GM12878 (cell line): ENCODE measurements at regions not wholly inside any gene's neighbourhood (a gene's known extent, or its start where the extent isn't known, plus 50 kb on each side); places are given as distances from the start of the nearest gene placed in this dataset.

Experiments used
- ATAC-seq: fragments of 200-7000 bp; cut with Tn5 transposase; 3 replicates; pipeline ENCODE4 v1.9.1; 2020; ENCODE audit warnings: mild to moderate bottlenecking, moderate library complexity
- BruUV-seq: library from RNA; stranded (reverse); fragments of 400-500 nt; replicated peaks from 2 replicates; lab custom pipeline; 2021; lab: Mats Ljungman, UMichigan
- CTCF ChIA-PET: fragments of 300-600 bp; sonication (Branson Sonifier 250); formaldehyde crosslinking; extraction: SDS; loops from one replicate; lab custom pipeline; 2021; ENCODE audit warnings: inconsistent platforms; lab: Yijun Ruan, JAX
- POLR2A ChIA-PET: fragments of 350-600 bp; formaldehyde crosslinking; extraction: SDS; loops from one replicate; lab custom pipeline; 2021; ENCODE audit warnings: inconsistent platforms; lab: Charles Lee
- RAD21 ChIA-PET: fragments of 300-600 bp; sonication (Branson Sonifier 250); formaldehyde crosslinking; loops from one replicate; lab custom pipeline; 2023; ENCODE audit warnings: antibody characterized with exemption; ENCODE audit not compliant: unreplicated experiment; lab: Charles Lee
- SMC1A ChIA-PET: fragments of 300-600 bp; sonication (Branson Sonifier 250); formaldehyde crosslinking; loops from one replicate; lab custom pipeline; 2023; ENCODE audit not compliant: unreplicated experiment, uncharacterized antibody; lab: Charles Lee
- DNase-seq: peaks from one replicate; pipeline ENCODE4 v3.0.0-alpha.2; 2011; ENCODE audit warnings: low read depth, low spot score
- FAIRE-seq: peaks from 3 replicates; lab custom pipeline; 2011; peaks lifted over from hg19 to GRCh38; lab: Jason Lieb, UNC
- H2AFZ ChIP-seq: 2 replicates; pipeline ENCODE4 v1.6.0; 2011; ENCODE audit warnings: low read depth, low read length, control low read depth; ENCODE audit not compliant: control insufficient read depth
- H3K27ac ChIP-seq: 2 replicates; pipeline ENCODE4 v1.5.1; 2011; ENCODE audit warnings: control low read depth; ENCODE audit not compliant: control insufficient read depth, insufficient read depth
- H3K27me3 ChIP-seq, 2 experiments: replicated peaks in 1 of 2; 2 replicates each; pipeline versions ENCODE4 v1.6.0 to v1.6.1; 2011; ENCODE audit warnings: low read length in 1 of 2; ENCODE audit not compliant: control insufficient read depth in 2 of 2, insufficient read depth in 2 of 2
- H3K36me3 ChIP-seq, 2 experiments: 2 replicates each; pipeline ENCODE4 v1.5.1; 2011; ENCODE audit warnings: low read length in 1 of 2; ENCODE audit not compliant: control insufficient read depth in 2 of 2, insufficient read depth in 2 of 2
- H3K4me1 ChIP-seq: 2 replicates; pipeline ENCODE4 v1.6.1; 2011; ENCODE audit warnings: mild to moderate bottlenecking, low read length, moderate library complexity, mixed read lengths; ENCODE audit not compliant: control insufficient read depth, insufficient read depth
- H3K4me2 ChIP-seq: 2 replicates; pipeline ENCODE4 v1.6.0; 2011; ENCODE audit warnings: control low read depth; ENCODE audit not compliant: control insufficient read depth, insufficient read depth
- H3K4me3 ChIP-seq: fragments of 200-600 bp; sonication (generic); 2 replicates; pipeline ENCODE4 v1.5.1; 2016
- H3K79me2 ChIP-seq: 2 replicates; pipeline ENCODE4 v1.6.0; 2011; ENCODE audit warnings: low read length; ENCODE audit not compliant: control insufficient read depth, insufficient read depth
- H3K9ac ChIP-seq: 2 replicates; pipeline ENCODE4 v1.8.0; 2011; ENCODE audit warnings: low read length, control low read depth, mixed read lengths; ENCODE audit not compliant: control insufficient read depth, insufficient read depth
- H3K9me3 ChIP-seq: replicated peaks from 3 replicates; pipeline ENCODE4 v1.5.1; 2011; ENCODE audit warnings: mild to moderate bottlenecking, low read length; ENCODE audit not compliant: control insufficient read depth, insufficient read depth
- H4K20me1 ChIP-seq: 2 replicates; pipeline ENCODE4 v1.6.0; 2011; ENCODE audit not compliant: control insufficient read depth, insufficient read depth
- CHD2 ChIP-seq: IDR thresholded peaks from 2 replicates; pipeline ENCODE4 v1.6.1; 2011; ENCODE audit warnings: low read depth, low read length, improper control_type of control experiment, borderline replicate concordance
- ETV6 ChIP-seq, 2 experiments: fragments of 450-650 bp in 1 of 2; IDR thresholded peaks in 1 of 2; conservative IDR thresholded peaks in 1 of 2; 2 replicates each; pipeline ENCODE4 v1.6.1; 2014; ENCODE audit warnings: antibody characterized with exemption in 1 of 2, borderline replicate concordance in 1 of 2, low read depth in 1 of 2, mild to moderate bottlenecking in 1 of 2, moderate library complexity in 1 of 2
- NFYA ChIP-seq: IDR thresholded peaks from 2 replicates; pipeline ENCODE4 v1.6.1; 2011; ENCODE audit warnings: low read depth, mild to moderate bottlenecking, low read length, improper control_type of control experiment, borderline replicate concordance
- NFYB ChIP-seq: IDR thresholded peaks from 2 replicates; pipeline ENCODE4 v1.6.1; 2011; ENCODE audit warnings: low read depth, mild to moderate bottlenecking, low read length, improper control_type of control experiment, moderate library complexity; ENCODE audit not compliant: insufficient read depth
- RUNX3 ChIP-seq: IDR thresholded peaks from 2 replicates; pipeline ENCODE4 v1.6.1; 2012; ENCODE audit warnings: low read length, inconsistent platforms
- SIX5 ChIP-seq: IDR thresholded peaks from 2 replicates; pipeline ENCODE4 v1.6.1; 2011; ENCODE audit warnings: mild to moderate bottlenecking, low read depth, low read length, moderate library complexity; ENCODE audit not compliant: severe bottlenecking
- SP1 ChIP-seq: IDR thresholded peaks from one replicate; pipeline ENCODE4 v1.6.1; 2011; ENCODE audit warnings: low read depth, low read length
- SUPT20H ChIP-seq: IDR thresholded peaks from 2 replicates; pipeline ENCODE4 v1.6.1; 2011; ENCODE audit warnings: low read depth, mild to moderate bottlenecking, low read length, moderate library complexity, borderline replicate concordance; ENCODE audit not compliant: control insufficient read depth
- ZNF207 ChIP-seq: fragments of 450-650 bp; IDR thresholded peaks from 2 replicates; pipeline ENCODE4 v1.6.1; 2014; ENCODE audit warnings: antibody characterized with exemption, mild to moderate bottlenecking, borderline replicate concordance
- WGBS: methylation state at CpG from one replicate; pipeline ENCODE4 v1.1.6; 2016; ENCODE audit warnings: low lambda C conversion rate; ENCODE audit not compliant: insufficient replicate concordance, insufficient coverage; ENCODE audit errors: missing lambda C conversion rate; 5-methylcytosine and 5-hydroxymethylcytosine counted together
- in situ Hi-C: fragments of 300-500 bp; cut with MboI; formaldehyde crosslinking; loops from 9 replicates; pipeline ENCODE4 v1.14.3; 2018; ENCODE audit warnings: mixed read lengths
- intact Hi-C: fragments of 100-400 bp; cut with micrococcal nuclease; formaldehyde crosslinking; loops from one replicate; pipeline ENCODE4 v1.14.2; 2022; ENCODE audit not compliant: unreplicated experiment
- TF ChIP-seq, protein P1 (sequence below): fragments of 450-650 bp; IDR thresholded peaks from 2 replicates; pipeline ENCODE4 v1.6.1; 2016; ENCODE audit warnings: mild to moderate bottlenecking
- TF ChIP-seq, protein P2 (sequence below): fragments of 450-650 bp; IDR thresholded peaks from 2 replicates; pipeline ENCODE4 v1.6.1; 2017; ENCODE audit warnings: mild to moderate bottlenecking, moderate library complexity
- TF ChIP-seq, protein P3 (sequence below): IDR thresholded peaks from 2 replicates; pipeline ENCODE4 v1.6.1; 2012; ENCODE audit warnings: improper control_type of control experiment, low read depth, low read length; ENCODE audit not compliant: insufficient replicate concordance

DNA sequence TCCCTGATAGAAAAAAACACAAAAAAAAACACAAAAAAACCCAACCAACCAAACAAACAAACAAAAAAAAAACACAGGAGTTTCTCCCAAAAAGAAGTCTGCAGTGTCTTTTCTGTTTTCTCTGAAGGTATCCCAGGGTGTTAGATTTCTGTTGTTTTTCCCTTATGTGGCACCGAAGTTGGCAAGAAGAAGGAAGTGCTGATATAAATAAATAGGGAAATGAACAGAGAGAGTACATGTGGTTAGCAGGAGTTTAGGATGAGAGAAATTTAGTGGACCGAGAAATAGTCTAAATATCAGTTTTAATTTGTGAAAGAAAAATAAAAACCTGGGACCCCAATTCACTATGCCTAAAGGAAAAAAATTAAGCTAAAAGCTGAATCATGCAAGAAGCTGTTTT is 287.0 kb upstream of the SGCG start:
- no peak overlapping the region for H3K4me2 ChIP-seq
- ATAC-seq: no peak
- BruUV-seq: no TSS peak
- in situ Hi-C loops: no loop called here
- H3K9me3 ChIP-seq: no peaks in the 10 kb centered on the region; the same call in 2 of the 3 replicates
- ChIA-PET SMC1A (interaction anchor here (1.7 to 4.6 kb wide), 3 partner anchors 8 to 11 kb away, joined by 9 to 32 read pairs (median 10); no protein-coding TSS in a partner anchor), CTCF (interaction anchor here (1.2 kb wide), 1 partner anchor 11 kb away, joined by 4 read pairs; no protein-coding TSS in a partner anchor), RAD21 (interaction anchor here (0.7 to 1.6 kb wide), 3 partner anchors 11 to 450 kb away, joined by 3 to 6 read pairs (median 4); no protein-coding TSS in a partner anchor), POLR2A (interaction anchor here (0.8 to 1.8 kb wide), 2 partner anchors 10 kb away, joined by 3 to 8 read pairs; no protein-coding TSS in a partner anchor)
- H2AFZ ChIP-seq: no peak overlapping the region
- no peak for DNase-seq
- no peaks in the 10 kb centered on the region for H3K79me2 ChIP-seq
- no peak overlapping the region for H3K9ac ChIP-seq
- no peak overlapping the region for H3K27ac ChIP-seq
- 0 out of 2 replicates have a peak, but pooled peaks cover 2% of the 10 kb centered on the region for H3K4me1 ChIP-seq
- WGBS: 59% methylated on average over 2 of the region's 2 CpGs
- intact Hi-C loops: no loop called here
- H4K20me1 ChIP-seq: no peaks in the 10 kb centered on the region
- no peak for FAIRE-seq
- no peaks in the 10 kb centered on the region for H3K27me3 ChIP-seq
- no peak overlapping the region for H3K4me3 ChIP-seq
- no peaks in the 10 kb centered on the region for H3K36me3 ChIP-seq
- TF ChIP-seq, protein P1, sequence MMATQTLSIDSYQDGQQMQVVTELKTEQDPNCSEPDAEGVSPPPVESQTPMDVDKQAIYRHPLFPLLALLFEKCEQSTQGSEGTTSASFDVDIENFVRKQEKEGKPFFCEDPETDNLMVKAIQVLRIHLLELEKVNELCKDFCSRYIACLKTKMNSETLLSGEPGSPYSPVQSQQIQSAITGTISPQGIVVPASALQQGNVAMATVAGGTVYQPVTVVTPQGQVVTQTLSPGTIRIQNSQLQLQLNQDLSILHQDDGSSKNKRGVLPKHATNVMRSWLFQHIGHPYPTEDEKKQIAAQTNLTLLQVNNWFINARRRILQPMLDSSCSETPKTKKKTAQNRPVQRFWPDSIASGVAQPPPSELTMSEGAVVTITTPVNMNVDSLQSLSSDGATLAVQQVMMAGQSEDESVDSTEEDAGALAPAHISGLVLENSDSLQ: no peak
- TF ChIP-seq NFYB: no peak
- TF ChIP-seq, protein P2, sequence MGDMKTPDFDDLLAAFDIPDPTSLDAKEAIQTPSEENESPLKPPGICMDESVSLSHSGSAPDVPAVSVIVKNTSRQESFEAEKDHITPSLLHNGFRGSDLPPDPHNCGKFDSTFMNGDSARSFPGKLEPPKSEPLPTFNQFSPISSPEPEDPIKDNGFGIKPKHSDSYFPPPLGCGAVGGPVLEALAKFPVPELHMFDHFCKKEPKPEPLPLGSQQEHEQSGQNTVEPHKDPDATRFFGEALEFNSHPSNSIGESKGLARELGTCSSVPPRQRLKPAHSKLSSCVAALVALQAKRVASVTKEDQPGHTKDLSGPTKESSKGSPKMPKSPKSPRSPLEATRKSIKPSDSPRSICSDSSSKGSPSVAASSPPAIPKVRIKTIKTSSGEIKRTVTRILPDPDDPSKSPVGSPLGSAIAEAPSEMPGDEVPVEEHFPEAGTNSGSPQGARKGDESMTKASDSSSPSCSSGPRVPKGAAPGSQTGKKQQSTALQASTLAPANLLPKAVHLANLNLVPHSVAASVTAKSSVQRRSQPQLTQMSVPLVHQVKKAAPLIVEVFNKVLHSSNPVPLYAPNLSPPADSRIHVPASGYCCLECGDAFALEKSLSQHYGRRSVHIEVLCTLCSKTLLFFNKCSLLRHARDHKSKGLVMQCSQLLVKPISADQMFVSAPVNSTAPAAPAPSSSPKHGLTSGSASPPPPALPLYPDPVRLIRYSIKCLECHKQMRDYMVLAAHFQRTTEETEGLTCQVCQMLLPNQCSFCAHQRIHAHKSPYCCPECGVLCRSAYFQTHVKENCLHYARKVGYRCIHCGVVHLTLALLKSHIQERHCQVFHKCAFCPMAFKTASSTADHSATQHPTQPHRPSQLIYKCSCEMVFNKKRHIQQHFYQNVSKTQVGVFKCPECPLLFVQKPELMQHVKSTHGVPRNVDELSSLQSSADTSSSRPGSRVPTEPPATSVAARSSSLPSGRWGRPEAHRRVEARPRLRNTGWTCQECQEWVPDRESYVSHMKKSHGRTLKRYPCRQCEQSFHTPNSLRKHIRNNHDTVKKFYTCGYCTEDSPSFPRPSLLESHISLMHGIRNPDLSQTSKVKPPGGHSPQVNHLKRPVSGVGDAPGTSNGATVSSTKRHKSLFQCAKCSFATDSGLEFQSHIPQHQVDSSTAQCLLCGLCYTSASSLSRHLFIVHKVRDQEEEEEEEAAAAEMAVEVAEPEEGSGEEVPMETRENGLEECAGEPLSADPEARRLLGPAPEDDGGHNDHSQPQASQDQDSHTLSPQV: no peak
- no peak for TF ChIP-seq NFYA
- TF ChIP-seq, protein P3, sequence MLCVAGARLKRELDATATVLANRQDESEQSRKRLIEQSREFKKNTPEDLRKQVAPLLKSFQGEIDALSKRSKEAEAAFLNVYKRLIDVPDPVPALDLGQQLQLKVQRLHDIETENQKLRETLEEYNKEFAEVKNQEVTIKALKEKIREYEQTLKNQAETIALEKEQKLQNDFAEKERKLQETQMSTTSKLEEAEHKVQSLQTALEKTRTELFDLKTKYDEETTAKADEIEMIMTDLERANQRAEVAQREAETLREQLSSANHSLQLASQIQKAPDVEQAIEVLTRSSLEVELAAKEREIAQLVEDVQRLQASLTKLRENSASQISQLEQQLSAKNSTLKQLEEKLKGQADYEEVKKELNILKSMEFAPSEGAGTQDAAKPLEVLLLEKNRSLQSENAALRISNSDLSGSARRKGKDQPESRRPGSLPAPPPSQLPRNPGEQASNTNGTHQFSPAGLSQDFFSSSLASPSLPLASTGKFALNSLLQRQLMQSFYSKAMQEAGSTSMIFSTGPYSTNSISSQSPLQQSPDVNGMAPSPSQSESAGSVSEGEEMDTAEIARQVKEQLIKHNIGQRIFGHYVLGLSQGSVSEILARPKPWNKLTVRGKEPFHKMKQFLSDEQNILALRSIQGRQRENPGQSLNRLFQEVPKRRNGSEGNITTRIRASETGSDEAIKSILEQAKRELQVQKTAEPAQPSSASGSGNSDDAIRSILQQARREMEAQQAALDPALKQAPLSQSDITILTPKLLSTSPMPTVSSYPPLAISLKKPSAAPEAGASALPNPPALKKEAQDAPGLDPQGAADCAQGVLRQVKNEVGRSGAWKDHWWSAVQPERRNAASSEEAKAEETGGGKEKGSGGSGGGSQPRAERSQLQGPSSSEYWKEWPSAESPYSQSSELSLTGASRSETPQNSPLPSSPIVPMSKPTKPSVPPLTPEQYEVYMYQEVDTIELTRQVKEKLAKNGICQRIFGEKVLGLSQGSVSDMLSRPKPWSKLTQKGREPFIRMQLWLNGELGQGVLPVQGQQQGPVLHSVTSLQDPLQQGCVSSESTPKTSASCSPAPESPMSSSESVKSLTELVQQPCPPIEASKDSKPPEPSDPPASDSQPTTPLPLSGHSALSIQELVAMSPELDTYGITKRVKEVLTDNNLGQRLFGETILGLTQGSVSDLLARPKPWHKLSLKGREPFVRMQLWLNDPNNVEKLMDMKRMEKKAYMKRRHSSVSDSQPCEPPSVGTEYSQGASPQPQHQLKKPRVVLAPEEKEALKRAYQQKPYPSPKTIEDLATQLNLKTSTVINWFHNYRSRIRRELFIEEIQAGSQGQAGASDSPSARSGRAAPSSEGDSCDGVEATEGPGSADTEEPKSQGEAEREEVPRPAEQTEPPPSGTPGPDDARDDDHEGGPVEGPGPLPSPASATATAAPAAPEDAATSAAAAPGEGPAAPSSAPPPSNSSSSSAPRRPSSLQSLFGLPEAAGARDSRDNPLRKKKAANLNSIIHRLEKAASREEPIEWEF: no peak
- no peak for TF ChIP-seq RUNX3
- no peak for TF ChIP-seq SP1
- TF ChIP-seq SUPT20H: no peak
- no peak for TF ChIP-seq ZNF207
- no peak for TF ChIP-seq CHD2
- no peak for TF ChIP-seq SIX5
- TF ChIP-seq ETV6 (conservative IDR thresholded peaks at IDR 0.05 in 1 of 2, IDR thresholded peaks at IDR 0.05 in 1 of 2; ENCODE audit: borderline replicate concordance in 1 of 2, low read depth in 1 of 2): no peak
